ENCODE measurements at regions not wholly inside any gene's neighbourhood (a gene's known extent, or its start where the extent isn't known, plus 50 kb on each side); places are given as distances from the start of the nearest gene placed in this dataset.

- TF ChIP-seq CHD7 (IDR thresholded peaks at IDR 0.05; ENCODE audit: insufficient replicate concordance, low read length) (no peak), SP4 (IDR thresholded peaks at IDR 0.05; ENCODE audit: low read length) (no peak), CTBP2 (IDR thresholded peaks at IDR 0.05; ENCODE audit: borderline replicate concordance, insufficient read depth, insufficient read length, low read length) (no peak)
Observed at GRCh38 chr12:127900386-127900785, 366.6 kb upstream of the TMEM132C start (continued).
